Endothelial cell of umbilical vein (primary cell): ENCODE measurements at regions not wholly inside any gene's neighbourhood (a gene's known extent, or its start where the extent isn't known, plus 50 kb on each side); places are given as distances from the start of the nearest gene placed in this dataset.

Experiments used
- BruUV-seq: library from RNA; stranded (reverse); fragments of 400-500 nt; replicated peaks from 2 replicates; lab custom pipeline; 2021; lab: Mats Ljungman, UMichigan
- CTCF ChIA-PET: fragments of 300-600, 350-600 bp; sonication (Branson Sonifier 250); formaldehyde crosslinking; loops from one replicate; lab custom pipeline; 2021; ENCODE audit warnings: antibody characterized with exemption, inconsistent platforms; lab: Charles Lee
- POLR2A ChIA-PET: fragments of 300-600, 350-600 bp; sonication (Branson Sonifier 250); formaldehyde crosslinking; loops from one replicate; lab custom pipeline; 2021; ENCODE audit warnings: antibody characterized with exemption, inconsistent platforms; lab: Charles Lee
- DNase-seq: peaks from one replicate; pipeline ENCODE4 v3.0.0-alpha.2; 2011; ENCODE audit warnings: low read depth, low spot score
- FAIRE-seq: peaks from 2 replicates; lab custom pipeline; 2011; peaks lifted over from hg19 to GRCh38; lab: Jason Lieb, UNC
- H2AFZ ChIP-seq: 2 replicates; pipeline ENCODE4 v1.6.0; 2012; ENCODE audit warnings: low read depth, low read length, control low read depth, inconsistent platforms
- H3K27ac ChIP-seq: 2 replicates; pipeline ENCODE4 v1.5.1; 2011; ENCODE audit warnings: low read depth, mild to moderate bottlenecking, control low read depth, low read length, moderate library complexity; ENCODE audit not compliant: insufficient read depth
- H3K27me3 ChIP-seq, 2 experiments: 2 replicates each; pipeline versions ENCODE4 v1.6.0 to v1.6.1; 2011; ENCODE audit warnings: low read length in 2 of 2, mixed read lengths in 1 of 2; ENCODE audit not compliant: control insufficient read depth in 2 of 2, insufficient read depth in 2 of 2
- H3K36me3 ChIP-seq, 2 experiments: 2 replicates in 1 of 2; 3 replicates in 1 of 2; pipeline ENCODE4 v1.5.1; 2011; ENCODE audit warnings: low read length in 2 of 2, mild to moderate bottlenecking in 1 of 2, moderate library complexity in 1 of 2; ENCODE audit not compliant: control insufficient read depth in 2 of 2, insufficient read depth in 2 of 2; ENCODE audit errors: extremely low read depth in 1 of 2
- H3K4me1 ChIP-seq: 3 replicates; pipeline ENCODE4 v1.5.1; 2011; ENCODE audit warnings: mild to moderate bottlenecking, low read length; ENCODE audit not compliant: control insufficient read depth, insufficient read depth; ENCODE audit errors: extremely low read depth
- H3K4me2 ChIP-seq: 2 replicates; pipeline ENCODE4 v1.6.1; 2011; ENCODE audit warnings: low read length, control low read depth, mixed read lengths; ENCODE audit not compliant: insufficient read depth
- H3K4me3 ChIP-seq, 3 experiments: fragments of 200-600 bp in 1 of 3; sonication (generic), shearing (Covaris generic) in 1 of 3; replicated peaks in 1 of 3; 2 replicates each; pipeline ENCODE4 v1.5.1; 2011 to 2016; ENCODE audit warnings: control low read depth in 3 of 3, low read length in 3 of 3, mild to moderate bottlenecking in 2 of 3, inconsistent platforms in 1 of 3, low read depth in 1 of 3, moderate library complexity in 1 of 3; ENCODE audit not compliant: insufficient read depth in 1 of 3
- H3K79me2 ChIP-seq: 2 replicates; pipeline ENCODE4 v1.6.0; 2012; ENCODE audit warnings: low read length, inconsistent platforms; ENCODE audit not compliant: control insufficient read depth, insufficient read depth
- H3K9ac ChIP-seq: replicated peaks from 2 replicates; pipeline ENCODE3; 2011; ENCODE audit warnings: low read length, control low read depth; ENCODE audit not compliant: insufficient read depth; ENCODE audit errors: extremely low read depth
- H3K9me1 ChIP-seq: replicated peaks from 3 replicates; pipeline ENCODE4 v1.6.0; 2011; ENCODE audit warnings: mild to moderate bottlenecking, low read length; ENCODE audit not compliant: control insufficient read depth, insufficient read depth; ENCODE audit errors: extremely low read depth
- H3K9me3 ChIP-seq: replicated peaks from 2 replicates; pipeline ENCODE4 v1.5.1; 2012; ENCODE audit warnings: low read length, inconsistent platforms; ENCODE audit not compliant: control insufficient read depth, insufficient read depth
- H4K20me1 ChIP-seq: replicated peaks from 2 replicates; pipeline ENCODE3; 2011; ENCODE audit warnings: mild to moderate bottlenecking, low read length; ENCODE audit not compliant: control insufficient read depth, insufficient read depth; ENCODE audit errors: extremely low read depth
- CTCF ChIP-seq, 2 donors: IDR thresholded peaks; 1 replicate in 1 of 2; 2 replicates in 1 of 2; pipeline ENCODE4 v1.5.1; 2011; ENCODE audit warnings: low read length in 2 of 2, mild to moderate bottlenecking in 2 of 2, moderate library complexity in 2 of 2, control low read depth in 1 of 2, inconsistent platforms in 1 of 2, low read depth in 1 of 2; ENCODE audit not compliant: insufficient read depth in 1 of 2; ENCODE audit errors: extremely low read depth in 1 of 2
- EZH2 ChIP-seq: IDR thresholded peaks from 2 replicates; pipeline ENCODE4 v1.6.1; 2012; ENCODE audit warnings: borderline replicate concordance, low read depth, mild to moderate bottlenecking, moderate library complexity, low read length, inconsistent platforms; ENCODE audit not compliant: severe bottlenecking
- FOS ChIP-seq: IDR thresholded peaks from 2 replicates; pipeline ENCODE4 v1.6.1; 2011; ENCODE audit warnings: mild to moderate bottlenecking, low read length, moderate library complexity, borderline replicate concordance; ENCODE audit not compliant: insufficient read depth
- GATA2 ChIP-seq: IDR thresholded peaks from 2 replicates; pipeline ENCODE4 v1.7.0; 2011; ENCODE audit warnings: low read depth, mild to moderate bottlenecking, moderate library complexity, mixed read lengths, low read length; ENCODE audit not compliant: insufficient read length, insufficient read depth
- JUN ChIP-seq: IDR thresholded peaks from 2 replicates; pipeline ENCODE4 v1.6.1; 2011; ENCODE audit warnings: borderline replicate concordance, low read depth; ENCODE audit not compliant: insufficient read length, insufficient read depth
- MYC ChIP-seq: IDR thresholded peaks from one replicate; pipeline ENCODE4 v1.6.1; 2011; ENCODE audit warnings: mild to moderate bottlenecking, low read depth, low read length
- POLR2A ChIP-seq: IDR thresholded peaks from 2 replicates; pipeline ENCODE4 v1.6.1; 2012; ENCODE audit warnings: low read depth, mild to moderate bottlenecking, control low read depth, low read length
- POLR2AphosphoS5 ChIP-seq: IDR thresholded peaks from 2 replicates; pipeline ENCODE4 v1.6.1; 2012; ENCODE audit warnings: low read depth, mild to moderate bottlenecking, control low read depth, low read length, moderate library complexity; ENCODE audit not compliant: insufficient read depth
- dilution Hi-C: fragments of 300-500 bp; cut with MboI; formaldehyde crosslinking; loops from one replicate; pipeline ENCODE4 v1.15.0; 2019; ENCODE audit warnings: low sequenced_read_pairs; ENCODE audit not compliant: extremely low pct_ligation_motif_present
- intact Hi-C: fragments of 100-400 bp; cut with micrococcal nuclease; formaldehyde crosslinking; loops from one replicate; pipeline ENCODE4 v1.10.0; 2022
- TF ChIP-seq, protein P1 (sequence below): IDR thresholded peaks from 2 replicates; pipeline ENCODE4 v1.6.1; 2011; ENCODE audit not compliant: insufficient read depth, insufficient read length

GRCh38 chr2:59830601-59831000 is 722.9 kb downstream of the BCL11A start:
- no peaks in the 10 kb centered on the region for H3K27me3 ChIP-seq
- no peaks in the 10 kb centered on the region for H4K20me1 ChIP-seq
- no peak overlapping the region for H3K4me3 ChIP-seq
- FAIRE-seq (no peak), DNase-seq (no peak)
- no peak overlapping the region for H3K4me2 ChIP-seq
- H3K36me3 ChIP-seq: no peaks in the 10 kb centered on the region
- no peak overlapping the region for H3K27ac ChIP-seq
- no peak overlapping the region for H2AFZ ChIP-seq
- dilution Hi-C loops: no loop called here
- TF ChIP-seq POLR2AphosphoS5 (no peak), CTCF (IDR thresholded peaks at IDR 0.05; ENCODE audit: extremely low read depth in 1 of 2, insufficient read depth in 1 of 2, low read depth in 1 of 2, low read length in 2 of 2) (no peak), POLR2A (no peak), EZH2 (no peak), GATA2 (no peak), JUN (no peak), FOS (no peak), MYC (no peak)
- TF ChIP-seq, protein P1, sequence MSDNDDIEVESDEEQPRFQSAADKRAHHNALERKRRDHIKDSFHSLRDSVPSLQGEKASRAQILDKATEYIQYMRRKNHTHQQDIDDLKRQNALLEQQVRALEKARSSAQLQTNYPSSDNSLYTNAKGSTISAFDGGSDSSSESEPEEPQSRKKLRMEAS: no peak
- no peak overlapping the region for H3K9ac ChIP-seq
- H3K4me1 ChIP-seq: no peaks in the 10 kb centered on the region
- H3K9me3 ChIP-seq: peaks cover 5% of the 10 kb centered on the region
- no TSS peak for BruUV-seq
- no peaks in the 10 kb centered on the region for H3K9me1 ChIP-seq
- intact Hi-C loops: no loop called here
- ChIA-PET POLR2A (no interaction called here), CTCF (no interaction called here)
- no peaks in the 10 kb centered on the region for H3K79me2 ChIP-seq
